ENCODE measurements at regions not wholly inside any gene's neighbourhood (a gene's known extent, or its start where the extent isn't known, plus 50 kb on each side); places are given as distances from the start of the nearest gene placed in this dataset.

GRCh38 chr12:41850046-41850445, 294.6 kb downstream of the GXYLT1 start:
- peaks cover 0 to 10% (median 0%) of the 10 kb centered on the region in 3 donors for H3K9me3 ChIP-seq
- H3K4me3 ChIP-seq: no peak overlapping the region
- ATAC-seq: no peak
- WGBS, 2 donors (ENCODE audit: low coverage in 1 of 2): 56 to 83% methylated on average over 2 to 3 of the region's 3 CpGs
- H3K27ac ChIP-seq: no peak overlapping the region
- H3K4me1 ChIP-seq: no peaks in the 10 kb centered on the region
- no peaks in the 10 kb centered on the region for H3K27me3 ChIP-seq
- TF ChIP-seq POLR2AphosphoS5 (IDR thresholded peaks at IDR 0.05): no peak
- no peak for TF ChIP-seq POLR2A (IDR thresholded peaks at IDR 0.05)
- no peak for TF ChIP-seq EP300 (IDR thresholded peaks at IDR 0.05)
- no peak for TF ChIP-seq CTCF (IDR thresholded peaks at IDR 0.05)
- no peaks in the 10 kb centered on the region for H3K36me3 ChIP-seq

GRCh38 chr12:41846718-41847117, 298.0 kb downstream of the GXYLT1 start:
- Histone ChIP-seq H3K9me3 (peaks cover 0 to 10% (median 0%) of the 10 kb centered on the region in 3 donors), H3K36me3 (no peaks in the 10 kb centered on the region), H3K27me3 (no peaks in the 10 kb centered on the region), H3K27ac (no peak overlapping the region), H3K4me3 (no peak overlapping the region), H3K4me1 (no peaks in the 10 kb centered on the region)
- ATAC-seq: no peak
- WGBS, 2 donors (ENCODE audit: low coverage in 1 of 2): 61 to 64% methylated on average over 1 of the region's 1 CpG
- TF ChIP-seq CTCF (IDR thresholded peaks at IDR 0.05): no peak
- TF ChIP-seq EP300 (IDR thresholded peaks at IDR 0.05): no peak
- TF ChIP-seq POLR2AphosphoS5 (IDR thresholded peaks at IDR 0.05): no peak
- TF ChIP-seq POLR2A (IDR thresholded peaks at IDR 0.05): no peak

GRCh38 chr12:41836416-41836815, 308.3 kb downstream of the GXYLT1 start:
- H3K27me3 ChIP-seq: no peaks in the 10 kb centered on the region
- H3K27ac ChIP-seq: no peak overlapping the region
- WGBS, 2 donors (ENCODE audit: low coverage in 1 of 2): 81% methylated on average over 2 of the region's 2 CpGs; no CpG with 5 or more reads in 1 of the 2 donors
- H3K36me3 ChIP-seq: no peaks in the 10 kb centered on the region
- H3K4me3 ChIP-seq: no peak overlapping the region
- no peaks in the 10 kb centered on the region for H3K4me1 ChIP-seq
- no peaks in the 10 kb centered on the region for H3K9me3 ChIP-seq
- no peak for ATAC-seq
- TF ChIP-seq CTCF (IDR thresholded peaks at IDR 0.05): no peak
- no peak for TF ChIP-seq POLR2AphosphoS5 (IDR thresholded peaks at IDR 0.05)
- no peak for TF ChIP-seq EP300 (IDR thresholded peaks at IDR 0.05)
- TF ChIP-seq POLR2A (IDR thresholded peaks at IDR 0.05): no peak

- no peak overlapping the region for H3K27ac ChIP-seq
- no peak for TF ChIP-seq CTCF (IDR thresholded peaks at IDR 0.05)
- no peak for TF ChIP-seq EP300 (IDR thresholded peaks at IDR 0.05)
- no peak for TF ChIP-seq POLR2A (IDR thresholded peaks at IDR 0.05)
- no peak for TF ChIP-seq POLR2AphosphoS5 (IDR thresholded peaks at IDR 0.05)
- no peaks in the 10 kb centered on the region for H3K4me1 ChIP-seq
- no peaks in the 10 kb centered on the region for H3K36me3 ChIP-seq
- no peaks in the 10 kb centered on the region for H3K27me3 ChIP-seq
- no peak for ATAC-seq
- no peak overlapping the region for H3K4me3 ChIP-seq
- no peaks in the 10 kb centered on the region for H3K9me3 ChIP-seq
Measured at GRCh38 chr12:41835556-41835955, 309.1 kb downstream of the GXYLT1 start.

- H3K27me3 ChIP-seq: no peaks in the 10 kb centered on the region
- no peaks in the 10 kb centered on the region for H3K9me3 ChIP-seq
- no peak for ATAC-seq
- TF ChIP-seq CTCF (IDR thresholded peaks at IDR 0.05) (no peak), EP300 (IDR thresholded peaks at IDR 0.05) (no peak)
- WGBS, 2 donors (ENCODE audit: low coverage in 1 of 2): 51 to 76% methylated on average over 3 of the region's 3 CpGs
- no peak overlapping the region for H3K4me3 ChIP-seq
- H3K36me3 ChIP-seq: no peaks in the 10 kb centered on the region
- no peak overlapping the region for H3K27ac ChIP-seq
- H3K4me1 ChIP-seq: no peaks in the 10 kb centered on the region
Measured at GRCh38 chr12:41819948-41820347, 324.7 kb downstream of the GXYLT1 start.

All from gastroesophageal sphincter (tissue), 4 donors.